OCI-LY3 (cell line): ENCODE measurements at regions not wholly inside any gene's neighbourhood (a gene's known extent, or its start where the extent isn't known, plus 50 kb on each side); places are given as distances from the start of the nearest gene placed in this dataset.

ENCODE experiments used
- H2AFZ ChIP-seq: fragments of 200-600, 300-600 bp; shearing (Covaris generic); 2 replicates; pipeline ENCODE4 v1.6.0; 2014; ENCODE audit warnings: antibody characterized with exemption, low read depth, low read length
- H3K27ac ChIP-seq: fragments of 200-600, 300-600 bp; sonication (generic); 2 replicates; pipeline ENCODE4 v1.5.1; 2014; ENCODE audit warnings: mild to moderate bottlenecking, low read length, moderate library complexity, mixed read lengths
- H3K27me3 ChIP-seq: fragments of 200-600, 300-600 bp; sonication (generic); 2 replicates; pipeline ENCODE4 v1.6.1; 2014; ENCODE audit warnings: low read depth, low read length, mixed read lengths
- H3K36me3 ChIP-seq: fragments of 200-600, 300-600 bp; sonication (generic); replicated peaks from 2 replicates; pipeline ENCODE3; 2014; ENCODE audit warnings: low read depth, low read length, mixed read lengths
- H3K4me1 ChIP-seq: fragments of 300-600, 200-600 bp; sonication (generic); 2 replicates; pipeline ENCODE4 v1.6.1; 2014; ENCODE audit warnings: low read length, mixed read lengths
- H3K4me2 ChIP-seq: fragments of 200-600, 300-600 bp; sonication (generic); 2 replicates; pipeline ENCODE4 v1.6.1; 2014; ENCODE audit warnings: low read length, mixed read lengths
- H3K4me3 ChIP-seq: fragments of 300-600, 200-600 bp; sonication (generic); 2 replicates; pipeline ENCODE4 v1.5.1; 2014; ENCODE audit warnings: antibody characterized with exemption, mild to moderate bottlenecking, low read length, moderate library complexity
- H3K79me2 ChIP-seq: fragments of 300-600, 200-600 bp; shearing (Covaris generic); 2 replicates; pipeline ENCODE4 v1.6.1; 2014; ENCODE audit warnings: mild to moderate bottlenecking, low read length, mixed read lengths
- H3K9ac ChIP-seq: fragments of 300-600, 200-600 bp; shearing (Covaris generic); 2 replicates; pipeline ENCODE4 v1.6.0; 2014; ENCODE audit warnings: mild to moderate bottlenecking, low read length, moderate library complexity
- H3K9me3 ChIP-seq: fragments of 200-600, 300-600 bp; shearing (Covaris generic); 2 replicates; pipeline ENCODE4 v1.6.1; 2014; ENCODE audit warnings: low read length, mixed read lengths; ENCODE audit not compliant: insufficient read depth
- H4K20me1 ChIP-seq: fragments of 200-600, 300-600 bp; sonication (generic); 2 replicates; pipeline ENCODE4 v1.6.1; 2016; ENCODE audit warnings: low read length, mixed read lengths; ENCODE audit not compliant: insufficient read depth
- CTCF ChIP-seq: fragments of 200-600, 300-600 bp; sonication (generic); IDR thresholded peaks from 2 replicates; pipeline ENCODE4 v1.5.1; 2014; ENCODE audit warnings: antibody characterized with exemption, low read length, low read depth
- EZH2phosphoT487 ChIP-seq: fragments of 200-600 bp; shearing (Covaris generic); IDR thresholded peaks from 2 replicates; pipeline ENCODE4 v1.6.1; 2018; ENCODE audit warnings: antibody characterized with exemption, mixed run types, low read depth

GRCh38 chr3:25088284-25088683 lies 339.8 kb upstream of the RARB start:
- H3K4me3 ChIP-seq: no peak overlapping the region
- H3K9me3 ChIP-seq: no peaks in the 10 kb centered on the region
- H2AFZ ChIP-seq: no peak overlapping the region
- H3K36me3 ChIP-seq: no peaks in the 10 kb centered on the region
- no peak overlapping the region for H3K27ac ChIP-seq
- H3K27me3 ChIP-seq: peaks cover 16% of the 10 kb centered on the region
- no peak overlapping the region for H3K4me2 ChIP-seq
- H3K79me2 ChIP-seq: no peaks in the 10 kb centered on the region
- peaks cover 1% of the 10 kb centered on the region; the same call in 1 of the 2 replicates for H3K4me1 ChIP-seq
- TF ChIP-seq CTCF (no peak), EZH2phosphoT487 (no peak)
- no peak overlapping the region for H3K9ac ChIP-seq
- no peaks in the 10 kb centered on the region for H4K20me1 ChIP-seq

- H2AFZ ChIP-seq: no peak overlapping the region
- no peak overlapping the region for H3K9ac ChIP-seq
- peaks cover 16% of the 10 kb centered on the region for H3K27me3 ChIP-seq
- H3K4me3 ChIP-seq: no peak overlapping the region
- no peaks in the 10 kb centered on the region for H3K9me3 ChIP-seq
- no peaks in the 10 kb centered on the region for H3K79me2 ChIP-seq
- H4K20me1 ChIP-seq: no peaks in the 10 kb centered on the region
- TF ChIP-seq EZH2phosphoT487: no peak
- H3K36me3 ChIP-seq: no peaks in the 10 kb centered on the region
- no peak overlapping the region for H3K4me2 ChIP-seq
- no peak overlapping the region for H3K27ac ChIP-seq
- peaks cover 3% of the 10 kb centered on the region; the same call in 1 of the 2 replicates for H3K4me1 ChIP-seq
These were observed 337.2 kb upstream of the RARB start for GRCh38 chr3:25090698-25091453.

- no peak overlapping the region for H3K9ac ChIP-seq
- H3K4me3 ChIP-seq: no peak overlapping the region
- no peaks in the 10 kb centered on the region for H3K36me3 ChIP-seq
- peaks cover 3% of the 10 kb centered on the region; the same call in 1 of the 2 replicates for H3K4me1 ChIP-seq
- H3K9me3 ChIP-seq: no peaks in the 10 kb centered on the region
- H3K4me2 ChIP-seq: no peak overlapping the region
- H3K27ac ChIP-seq: no peak overlapping the region
- no peaks in the 10 kb centered on the region for H3K79me2 ChIP-seq
- no peaks in the 10 kb centered on the region for H4K20me1 ChIP-seq
- peaks cover 16% of the 10 kb centered on the region for H3K27me3 ChIP-seq
- TF ChIP-seq EZH2phosphoT487 (no peak), CTCF (no peak)
- H2AFZ ChIP-seq: no peak overlapping the region
These were observed 336.1 kb upstream of the RARB start for GRCh38 chr3:25091934-25092333.

- H3K27me3 ChIP-seq: peaks cover 16% of the 10 kb centered on the region
- H3K36me3 ChIP-seq: no peaks in the 10 kb centered on the region
- no peak overlapping the region for H3K4me2 ChIP-seq
- H3K4me3 ChIP-seq: no peak overlapping the region
- H3K4me1 ChIP-seq: peaks cover 3% of the 10 kb centered on the region; the same call in 1 of the 2 replicates
- no peaks in the 10 kb centered on the region for H3K79me2 ChIP-seq
- H3K27ac ChIP-seq: no peak overlapping the region
- no peaks in the 10 kb centered on the region for H4K20me1 ChIP-seq
- no peak overlapping the region for H2AFZ ChIP-seq
- TF ChIP-seq CTCF: no peak
- no peak for TF ChIP-seq EZH2phosphoT487
- H3K9me3 ChIP-seq: no peaks in the 10 kb centered on the region
- H3K9ac ChIP-seq: no peak overlapping the region
These were observed 333.0 kb upstream of the RARB start for GRCh38 chr3:25094932-25095685.
